GM12878 (cell line): ENCODE measurements at regions not wholly inside any gene's neighbourhood (a gene's known extent, or its start where the extent isn't known, plus 50 kb on each side); places are given as distances from the start of the nearest gene placed in this dataset.
A peak's percentile ranks its signal among the peaks of the same experiment; 100 is the strongest.
"Not testable (repeated sequence)": the region's sequence is repeated elsewhere in the genome, so short reads cannot be mapped to it uniquely, and the experiment has no call there.

ENCODE experiments used
- ATAC-seq: fragments of 200-7000 bp; cut with Tn5 transposase; 3 replicates; pipeline ENCODE4 v1.9.1; 2020; ENCODE audit warnings: mild to moderate bottlenecking, moderate library complexity
- BruUV-seq: library from RNA; stranded (reverse); fragments of 400-500 nt; replicated peaks from 2 replicates; lab custom pipeline; 2021; lab: Mats Ljungman, UMichigan
- CTCF ChIA-PET: fragments of 300-600 bp; sonication (Branson Sonifier 250); formaldehyde crosslinking; extraction: SDS; loops from one replicate; lab custom pipeline; 2021; ENCODE audit warnings: inconsistent platforms; lab: Yijun Ruan, JAX
- POLR2A ChIA-PET: fragments of 350-600 bp; formaldehyde crosslinking; extraction: SDS; loops from one replicate; lab custom pipeline; 2021; ENCODE audit warnings: inconsistent platforms; lab: Charles Lee
- RAD21 ChIA-PET: fragments of 300-600 bp; sonication (Branson Sonifier 250); formaldehyde crosslinking; loops from one replicate; lab custom pipeline; 2023; ENCODE audit warnings: antibody characterized with exemption; ENCODE audit not compliant: unreplicated experiment; lab: Charles Lee
- SMC1A ChIA-PET: fragments of 300-600 bp; sonication (Branson Sonifier 250); formaldehyde crosslinking; loops from one replicate; lab custom pipeline; 2023; ENCODE audit not compliant: unreplicated experiment, uncharacterized antibody; lab: Charles Lee
- DNase-seq: peaks from one replicate; pipeline ENCODE4 v3.0.0-alpha.2; 2011; ENCODE audit warnings: low read depth, low spot score
- FAIRE-seq: peaks from 3 replicates; lab custom pipeline; 2011; peaks lifted over from hg19 to GRCh38; lab: Jason Lieb, UNC
- H2AFZ ChIP-seq: 2 replicates; pipeline ENCODE4 v1.6.0; 2011; ENCODE audit warnings: low read depth, low read length, control low read depth; ENCODE audit not compliant: control insufficient read depth
- H3K27ac ChIP-seq: 2 replicates; pipeline ENCODE4 v1.5.1; 2011; ENCODE audit warnings: control low read depth; ENCODE audit not compliant: control insufficient read depth, insufficient read depth
- H3K27me3 ChIP-seq, 2 experiments: replicated peaks in 1 of 2; 2 replicates each; pipeline versions ENCODE4 v1.6.0 to v1.6.1; 2011; ENCODE audit warnings: low read length in 1 of 2; ENCODE audit not compliant: control insufficient read depth in 2 of 2, insufficient read depth in 2 of 2
- H3K36me3 ChIP-seq, 2 experiments: 2 replicates each; pipeline ENCODE4 v1.5.1; 2011; ENCODE audit warnings: low read length in 1 of 2; ENCODE audit not compliant: control insufficient read depth in 2 of 2, insufficient read depth in 2 of 2
- H3K4me1 ChIP-seq: 2 replicates; pipeline ENCODE4 v1.6.1; 2011; ENCODE audit warnings: mild to moderate bottlenecking, low read length, moderate library complexity, mixed read lengths; ENCODE audit not compliant: control insufficient read depth, insufficient read depth
- H3K4me2 ChIP-seq: 2 replicates; pipeline ENCODE4 v1.6.0; 2011; ENCODE audit warnings: control low read depth; ENCODE audit not compliant: control insufficient read depth, insufficient read depth
- H3K4me3 ChIP-seq: fragments of 200-600 bp; sonication (generic); 2 replicates; pipeline ENCODE4 v1.5.1; 2016
- H3K79me2 ChIP-seq: 2 replicates; pipeline ENCODE4 v1.6.0; 2011; ENCODE audit warnings: low read length; ENCODE audit not compliant: control insufficient read depth, insufficient read depth
- H3K9ac ChIP-seq: 2 replicates; pipeline ENCODE4 v1.8.0; 2011; ENCODE audit warnings: low read length, control low read depth, mixed read lengths; ENCODE audit not compliant: control insufficient read depth, insufficient read depth
- H3K9me3 ChIP-seq: replicated peaks from 3 replicates; pipeline ENCODE4 v1.5.1; 2011; ENCODE audit warnings: mild to moderate bottlenecking, low read length; ENCODE audit not compliant: control insufficient read depth, insufficient read depth
- H4K20me1 ChIP-seq: 2 replicates; pipeline ENCODE4 v1.6.0; 2011; ENCODE audit not compliant: control insufficient read depth, insufficient read depth
- DPF2 ChIP-seq: fragments of 450-650 bp; IDR thresholded peaks from 2 replicates; pipeline ENCODE4 v1.6.1; 2017; ENCODE audit warnings: mild to moderate bottlenecking
- EED ChIP-seq: sonication (generic); IDR thresholded peaks from 2 replicates; pipeline ENCODE4 v1.6.1; 2016; ENCODE audit warnings: antibody characterized with exemption, low read depth
- EZH2 ChIP-seq: IDR thresholded peaks from 2 replicates; pipeline ENCODE4 v1.6.1; 2012; ENCODE audit warnings: low read depth, mild to moderate bottlenecking, control low read depth, inconsistent platforms, low read length, borderline replicate concordance; ENCODE audit not compliant: control insufficient read depth
- IRF4 ChIP-seq: IDR thresholded peaks from 2 replicates; pipeline ENCODE4 v1.6.1; 2011; ENCODE audit warnings: low read depth, low read length
- RAD21 ChIP-seq: IDR thresholded peaks from 2 replicates; pipeline ENCODE4 v1.6.1; 2011; ENCODE audit warnings: mild to moderate bottlenecking, low read depth, low read length, moderate library complexity; ENCODE audit not compliant: insufficient read depth
- RBBP5 ChIP-seq: fragments of 200-600 bp; sonication (generic); conservative IDR thresholded peaks from 2 replicates; pipeline ENCODE4 v1.6.1; 2016
- SMC3 ChIP-seq: IDR thresholded peaks from 2 replicates; pipeline ENCODE4 v1.6.1; 2011; ENCODE audit warnings: low read length, improper control_type of control experiment, borderline replicate concordance
- SP1 ChIP-seq: IDR thresholded peaks from one replicate; pipeline ENCODE4 v1.6.1; 2011; ENCODE audit warnings: low read depth, low read length
- YY1 ChIP-seq: IDR thresholded peaks from 2 replicates; pipeline ENCODE4 v1.6.1; 2011; ENCODE audit warnings: low read depth, mild to moderate bottlenecking, low read length
- ZNF622 ChIP-seq: fragments of 450-650 bp; IDR thresholded peaks from 2 replicates; pipeline ENCODE4 v1.6.1; 2017; ENCODE audit warnings: mild to moderate bottlenecking, inconsistent platforms
- WGBS: methylation state at CpG from one replicate; pipeline ENCODE4 v1.1.6; 2016; ENCODE audit warnings: low lambda C conversion rate; ENCODE audit not compliant: insufficient replicate concordance, insufficient coverage; ENCODE audit errors: missing lambda C conversion rate; 5-methylcytosine and 5-hydroxymethylcytosine counted together
- in situ Hi-C: fragments of 300-500 bp; cut with MboI; formaldehyde crosslinking; loops from 9 replicates; pipeline ENCODE4 v1.14.3; 2018; ENCODE audit warnings: mixed read lengths
- intact Hi-C: fragments of 100-400 bp; cut with micrococcal nuclease; formaldehyde crosslinking; loops from one replicate; pipeline ENCODE4 v1.14.2; 2022; ENCODE audit not compliant: unreplicated experiment
- TF ChIP-seq, protein P1 (sequence below), 3 experiments: IDR thresholded peaks in 2 of 3; conservative IDR thresholded peaks in 1 of 3; 2 replicates each; pipeline ENCODE4 v1.5.1; 2011; ENCODE audit warnings: low read depth in 3 of 3, low read length in 3 of 3, mild to moderate bottlenecking in 3 of 3, control low read depth in 2 of 3, moderate library complexity in 2 of 3, inconsistent platforms in 1 of 3, mixed read lengths in 1 of 3; ENCODE audit not compliant: control insufficient read depth in 2 of 3, insufficient read depth in 1 of 3; ENCODE audit errors: extremely low read depth in 1 of 3

DNA sequence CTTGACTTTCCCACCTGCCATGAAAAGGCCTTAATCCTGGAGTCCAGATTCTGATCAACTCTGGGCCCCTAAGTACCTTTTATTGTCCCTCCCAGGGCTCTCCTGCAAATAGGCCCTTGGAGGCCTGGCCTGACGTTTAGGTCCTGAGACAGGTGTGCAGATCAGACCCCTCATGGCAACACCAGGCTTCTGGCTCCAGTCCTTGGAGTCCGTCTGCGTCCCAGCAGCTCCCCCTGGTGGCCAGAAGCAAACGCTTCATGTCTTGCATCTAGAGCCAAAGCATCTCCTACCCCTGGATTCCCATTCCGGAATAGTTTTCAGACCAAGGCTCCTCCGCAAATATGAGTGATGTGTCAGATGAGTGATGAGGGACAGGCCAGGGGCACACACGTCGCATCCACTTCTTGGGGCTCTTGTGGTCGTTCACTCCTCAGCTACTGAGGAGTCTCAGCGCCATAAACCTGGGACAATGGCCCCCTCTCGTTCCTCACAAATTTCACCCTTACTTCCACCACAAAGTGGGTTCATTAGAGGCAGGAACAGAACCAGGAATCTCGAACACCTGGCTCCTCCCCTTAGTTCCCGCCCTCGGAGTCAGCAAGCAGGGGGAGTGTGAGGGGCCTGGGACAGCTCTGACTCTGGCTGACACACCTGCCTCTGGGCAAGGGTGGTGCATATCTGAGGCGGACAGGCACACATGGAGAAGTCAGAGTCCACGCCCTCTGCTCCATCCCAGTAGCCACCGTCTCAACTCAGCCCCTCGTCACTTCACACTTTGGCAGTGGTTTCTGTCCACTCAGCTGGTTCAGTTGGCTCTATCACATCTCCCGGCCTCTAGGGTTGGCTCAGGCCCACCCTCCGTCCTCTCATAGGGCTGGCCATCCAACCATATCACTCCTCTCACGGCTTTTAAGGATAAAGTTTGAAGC lies 77.9 kb upstream of the PWP1 start:
- in situ Hi-C loops (no loop called here), intact Hi-C loops (loop anchor here (1.0 to 2.0 kb wide), 2 partner anchors 159 to 475 kb away; no protein-coding TSS in a partner anchor)
- ChIA-PET CTCF (interaction anchor here (0.7 to 8.8 kb wide), 15 partner anchors 8 to 769 kb away, joined by 3 to 219 read pairs (median 3); no protein-coding TSS in a partner anchor), RAD21 (interaction anchor here (1.0 to 5.4 kb wide), 3 partner anchors 159 to 484 kb away, joined by 3 to 71 read pairs (median 3); no protein-coding TSS in a partner anchor), SMC1A (interaction anchor here (0.8 to 7.9 kb wide), 5 partner anchors 9 to 475 kb away, joined by 3 to 94 read pairs (median 3); no protein-coding TSS in a partner anchor), POLR2A (no interaction called here)
- Histone ChIP-seq H2AFZ (no peak overlapping the region), H3K4me1 (no peaks in the 10 kb centered on the region), H3K27me3 (no peaks in the 10 kb centered on the region), H3K4me3 (no peak overlapping the region), H3K9ac (no peak overlapping the region), H3K36me3 (no peaks in the 10 kb centered on the region), H4K20me1 (no peaks in the 10 kb centered on the region), H3K27ac (no peak overlapping the region), H3K9me3 (no peaks in the 10 kb centered on the region), H3K79me2 (no peaks in the 10 kb centered on the region), H3K4me2 (no peak overlapping the region)
- peak; percentile 5 for DNase-seq
- peak; percentile 97 for ATAC-seq
- 18% methylated on average over 21 of the region's 21 CpGs for WGBS
- TF ChIP-seq DPF2 (no peak), EED (no peak), SMC3 (peak; percentile 95), RBBP5 (no peak), RAD21 (peak; percentile 93), YY1 (peak; percentile 49; the same call in 1 of the 2 replicates), IRF4 (no peak), SP1 (no peak), EZH2 (no peak), ZNF622 (no peak)
- TF ChIP-seq, protein P1, sequence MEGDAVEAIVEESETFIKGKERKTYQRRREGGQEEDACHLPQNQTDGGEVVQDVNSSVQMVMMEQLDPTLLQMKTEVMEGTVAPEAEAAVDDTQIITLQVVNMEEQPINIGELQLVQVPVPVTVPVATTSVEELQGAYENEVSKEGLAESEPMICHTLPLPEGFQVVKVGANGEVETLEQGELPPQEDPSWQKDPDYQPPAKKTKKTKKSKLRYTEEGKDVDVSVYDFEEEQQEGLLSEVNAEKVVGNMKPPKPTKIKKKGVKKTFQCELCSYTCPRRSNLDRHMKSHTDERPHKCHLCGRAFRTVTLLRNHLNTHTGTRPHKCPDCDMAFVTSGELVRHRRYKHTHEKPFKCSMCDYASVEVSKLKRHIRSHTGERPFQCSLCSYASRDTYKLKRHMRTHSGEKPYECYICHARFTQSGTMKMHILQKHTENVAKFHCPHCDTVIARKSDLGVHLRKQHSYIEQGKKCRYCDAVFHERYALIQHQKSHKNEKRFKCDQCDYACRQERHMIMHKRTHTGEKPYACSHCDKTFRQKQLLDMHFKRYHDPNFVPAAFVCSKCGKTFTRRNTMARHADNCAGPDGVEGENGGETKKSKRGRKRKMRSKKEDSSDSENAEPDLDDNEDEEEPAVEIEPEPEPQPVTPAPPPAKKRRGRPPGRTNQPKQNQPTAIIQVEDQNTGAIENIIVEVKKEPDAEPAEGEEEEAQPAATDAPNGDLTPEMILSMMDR (IDR thresholded peaks at IDR 0.05 in 2 of 3, conservative IDR thresholded peaks at IDR 0.05 in 1 of 3; ENCODE audit: control insufficient read depth in 2 of 3, extremely low read depth in 1 of 3, insufficient read depth in 1 of 3, low read depth in 3 of 3, low read length in 3 of 3): peak; percentile 92 to 95 (median 93)
- no TSS peak for BruUV-seq
- peak; percentile 91 for FAIRE-seq

DNA sequence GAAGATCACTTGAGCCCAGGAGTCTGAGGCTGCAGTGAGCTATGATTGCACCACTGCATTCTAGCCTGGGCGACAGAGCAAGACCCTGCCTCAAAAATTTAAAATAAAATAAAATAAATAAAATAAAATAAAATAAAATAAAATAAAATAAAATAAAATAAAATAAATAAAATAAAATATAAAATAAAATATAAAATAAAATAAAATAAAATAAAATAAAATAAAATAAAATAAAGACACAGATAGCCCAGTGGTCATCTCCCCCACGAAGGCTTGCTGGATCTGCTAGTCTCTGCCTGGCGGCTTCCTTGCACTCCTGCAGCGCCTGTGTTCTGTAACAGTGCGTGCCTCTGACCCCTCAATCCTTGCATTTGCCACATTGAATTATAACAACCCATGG lies 76.8 kb upstream of the PWP1 start:
- H3K27ac ChIP-seq, H3K9me3 ChIP-seq, in situ Hi-C loops, H3K27me3 ChIP-seq, H3K9ac ChIP-seq, H3K79me2 ChIP-seq, H4K20me1 ChIP-seq, BruUV-seq, FAIRE-seq, H2AFZ ChIP-seq, H3K36me3 ChIP-seq, H3K4me2 ChIP-seq, H3K4me1 ChIP-seq, intact Hi-C loops, DNase-seq, H3K4me3 ChIP-seq, ATAC-seq, POLR2A ChIA-PET: not testable (repeated sequence)
- 52% methylated on average over 5 of the region's 5 CpGs for WGBS
- ChIA-PET CTCF (interaction anchor here (0.6 to 8.8 kb wide), 13 partner anchors 11 to 517 kb away, joined by 3 to 219 read pairs (median 3); no protein-coding TSS in a partner anchor), SMC1A (interaction anchor here (0.8 to 7.9 kb wide), 3 partner anchors 176 to 476 kb away, joined by 3 to 94 read pairs (median 3); no protein-coding TSS in a partner anchor), RAD21 (interaction anchor here (5.4 kb wide), 1 partner anchor 478 kb away, joined by 71 read pairs; no protein-coding TSS in a partner anchor)
